ENCODE measurements at regions not wholly inside any gene's neighbourhood (a gene's known extent, or its start where the extent isn't known, plus 50 kb on each side); places are given as distances from the start of the nearest gene placed in this dataset.

DNA sequence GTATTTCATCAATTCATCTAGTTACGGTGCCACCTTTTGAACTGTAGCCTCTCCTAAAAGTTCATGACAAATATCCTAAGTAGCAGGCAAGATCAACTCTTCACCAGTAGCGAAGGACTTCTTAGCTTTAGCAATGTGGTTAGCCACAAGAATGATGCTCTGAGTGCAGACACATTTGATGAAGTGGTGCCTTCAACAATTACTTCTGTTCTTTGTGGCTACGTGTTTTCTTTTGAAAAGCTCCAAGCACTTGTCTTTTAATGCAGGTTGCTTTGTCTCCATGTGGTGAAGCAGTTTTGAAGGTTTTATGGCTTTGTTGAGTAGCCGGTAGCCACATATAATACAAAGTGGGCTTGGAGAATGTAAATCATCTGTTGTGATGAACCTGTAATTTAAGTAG lies 194.7 kb downstream of the B3GLCT start:
- no peak overlapping the region for H3K4me3 ChIP-seq (replicated peaks in 1 of 3; ENCODE audit: insufficient read depth in 1 of 3, low read depth in 1 of 3, low read length in 3 of 3)
- H4K20me1 ChIP-seq (replicated peaks; ENCODE audit: control insufficient read depth, extremely low read depth, insufficient read depth, low read length) = no peaks in the 10 kb centered on the region
- ChIA-PET CTCF (no interaction called here), POLR2A (no interaction called here)
- no peaks in the 10 kb centered on the region for H3K79me2 ChIP-seq (ENCODE audit: control insufficient read depth, insufficient read depth, low read length)
- no peak overlapping the region for H3K27ac ChIP-seq (ENCODE audit: insufficient read depth, low read depth, low read length)
- no peaks in the 10 kb centered on the region for H3K36me3 ChIP-seq (ENCODE audit: control insufficient read depth in 2 of 2, extremely low read depth in 1 of 2, insufficient read depth in 2 of 2, low read length in 2 of 2)
- no peaks in the 10 kb centered on the region for H3K9me3 ChIP-seq (replicated peaks; ENCODE audit: control insufficient read depth, insufficient read depth, low read length)
- no peaks in the 10 kb centered on the region for H3K4me1 ChIP-seq (ENCODE audit: control insufficient read depth, extremely low read depth, insufficient read depth, low read length)
- FAIRE-seq = no peak
- H3K27me3 ChIP-seq (ENCODE audit: control insufficient read depth in 2 of 2, insufficient read depth in 2 of 2, low read length in 2 of 2) = no peaks in the 10 kb centered on the region
- no peak overlapping the region for H2AFZ ChIP-seq (ENCODE audit: low read depth, low read length)
- H3K4me2 ChIP-seq (ENCODE audit: insufficient read depth, low read length) = no peak overlapping the region
- no peak overlapping the region for H3K9ac ChIP-seq (replicated peaks; ENCODE audit: extremely low read depth, insufficient read depth, low read length)
- dilution Hi-C loops (cut with MboI; ENCODE audit: extremely low pct_ligation_motif_present, low sequenced_read_pairs) = no loop called here
- TF ChIP-seq JUN (IDR thresholded peaks at IDR 0.05; ENCODE audit: borderline replicate concordance, insufficient read depth, insufficient read length, low read depth) (no peak), MYC (IDR thresholded peaks at IDR 0.05; ENCODE audit: low read depth, low read length) (no peak), GATA2 (IDR thresholded peaks at IDR 0.05; ENCODE audit: insufficient read depth, insufficient read length, low read depth, low read length) (no peak)
- H3K9me1 ChIP-seq (replicated peaks; ENCODE audit: control insufficient read depth, extremely low read depth, insufficient read depth, low read length) = no peaks in the 10 kb centered on the region
- no TSS peak for BruUV-seq (replicated peaks)
- no peak for DNase-seq (ENCODE audit: low read depth, low spot score)
- intact Hi-C loops (cut with micrococcal nuclease) = no loop called here

DNA sequence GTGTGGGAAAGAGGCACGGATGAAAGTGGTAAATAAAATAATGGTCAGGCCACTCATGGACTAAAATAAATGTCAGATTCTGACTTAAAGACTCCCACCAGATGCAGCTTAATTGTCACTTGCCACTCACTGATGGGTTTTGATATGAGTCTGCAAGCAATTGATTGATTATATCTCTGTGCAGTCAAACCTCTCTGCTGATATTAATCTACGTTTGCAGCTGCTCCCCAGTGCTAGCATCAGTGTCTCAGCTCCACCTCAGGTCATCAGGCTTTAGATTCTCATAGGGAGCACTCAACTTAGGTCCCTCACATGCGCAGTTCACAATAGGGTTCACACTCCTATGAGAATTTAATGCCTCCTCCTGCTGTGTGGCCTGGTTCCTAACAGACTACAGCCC lies 195.3 kb downstream of the B3GLCT start:
- H4K20me1 ChIP-seq (replicated peaks; ENCODE audit: control insufficient read depth, extremely low read depth, insufficient read depth, low read length) = no peaks in the 10 kb centered on the region
- no peak for DNase-seq (ENCODE audit: low read depth, low spot score)
- no peaks in the 10 kb centered on the region for H3K79me2 ChIP-seq (ENCODE audit: control insufficient read depth, insufficient read depth, low read length)
- H2AFZ ChIP-seq (ENCODE audit: low read depth, low read length) = no peak overlapping the region
- H3K27me3 ChIP-seq (ENCODE audit: control insufficient read depth in 2 of 2, insufficient read depth in 2 of 2, low read length in 2 of 2) = no peaks in the 10 kb centered on the region
- no peak for TF ChIP-seq POLR2AphosphoS5 (IDR thresholded peaks at IDR 0.05; ENCODE audit: insufficient read depth, low read depth, low read length)
- no peak for TF ChIP-seq EZH2 (IDR thresholded peaks at IDR 0.05; ENCODE audit: borderline replicate concordance, low read depth, low read length, severe bottlenecking)
- TF ChIP-seq, protein P1, sequence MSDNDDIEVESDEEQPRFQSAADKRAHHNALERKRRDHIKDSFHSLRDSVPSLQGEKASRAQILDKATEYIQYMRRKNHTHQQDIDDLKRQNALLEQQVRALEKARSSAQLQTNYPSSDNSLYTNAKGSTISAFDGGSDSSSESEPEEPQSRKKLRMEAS (IDR thresholded peaks at IDR 0.05; ENCODE audit: insufficient read depth, insufficient read length) = no peak
- TF ChIP-seq POLR2A (IDR thresholded peaks at IDR 0.05; ENCODE audit: low read depth, low read length) = no peak
- no peak for TF ChIP-seq FOS (IDR thresholded peaks at IDR 0.05; ENCODE audit: borderline replicate concordance, insufficient read depth, low read length)
- TF ChIP-seq, protein P2, sequence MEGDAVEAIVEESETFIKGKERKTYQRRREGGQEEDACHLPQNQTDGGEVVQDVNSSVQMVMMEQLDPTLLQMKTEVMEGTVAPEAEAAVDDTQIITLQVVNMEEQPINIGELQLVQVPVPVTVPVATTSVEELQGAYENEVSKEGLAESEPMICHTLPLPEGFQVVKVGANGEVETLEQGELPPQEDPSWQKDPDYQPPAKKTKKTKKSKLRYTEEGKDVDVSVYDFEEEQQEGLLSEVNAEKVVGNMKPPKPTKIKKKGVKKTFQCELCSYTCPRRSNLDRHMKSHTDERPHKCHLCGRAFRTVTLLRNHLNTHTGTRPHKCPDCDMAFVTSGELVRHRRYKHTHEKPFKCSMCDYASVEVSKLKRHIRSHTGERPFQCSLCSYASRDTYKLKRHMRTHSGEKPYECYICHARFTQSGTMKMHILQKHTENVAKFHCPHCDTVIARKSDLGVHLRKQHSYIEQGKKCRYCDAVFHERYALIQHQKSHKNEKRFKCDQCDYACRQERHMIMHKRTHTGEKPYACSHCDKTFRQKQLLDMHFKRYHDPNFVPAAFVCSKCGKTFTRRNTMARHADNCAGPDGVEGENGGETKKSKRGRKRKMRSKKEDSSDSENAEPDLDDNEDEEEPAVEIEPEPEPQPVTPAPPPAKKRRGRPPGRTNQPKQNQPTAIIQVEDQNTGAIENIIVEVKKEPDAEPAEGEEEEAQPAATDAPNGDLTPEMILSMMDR (IDR thresholded peaks at IDR 0.05; ENCODE audit: extremely low read depth in 1 of 2, insufficient read depth in 1 of 2, low read depth in 1 of 2, low read length in 2 of 2) = no peak
- no peak for TF ChIP-seq JUN (IDR thresholded peaks at IDR 0.05; ENCODE audit: borderline replicate concordance, insufficient read depth, insufficient read length, low read depth)
- TF ChIP-seq MYC (IDR thresholded peaks at IDR 0.05; ENCODE audit: low read depth, low read length) = no peak
- TF ChIP-seq GATA2 (IDR thresholded peaks at IDR 0.05; ENCODE audit: insufficient read depth, insufficient read length, low read depth, low read length) = no peak
- no peak for FAIRE-seq
- H3K36me3 ChIP-seq (ENCODE audit: control insufficient read depth in 2 of 2, extremely low read depth in 1 of 2, insufficient read depth in 2 of 2, low read length in 2 of 2) = no peaks in the 10 kb centered on the region
- H3K27ac ChIP-seq (ENCODE audit: insufficient read depth, low read depth, low read length) = no peak overlapping the region
- intact Hi-C loops (cut with micrococcal nuclease) (no loop called here), dilution Hi-C loops (cut with MboI; ENCODE audit: extremely low pct_ligation_motif_present, low sequenced_read_pairs) (no loop called here)
- no peaks in the 10 kb centered on the region for H3K9me3 ChIP-seq (replicated peaks; ENCODE audit: control insufficient read depth, insufficient read depth, low read length)
- H3K9me1 ChIP-seq (replicated peaks; ENCODE audit: control insufficient read depth, extremely low read depth, insufficient read depth, low read length) = no peaks in the 10 kb centered on the region
- no peaks in the 10 kb centered on the region for H3K4me1 ChIP-seq (ENCODE audit: control insufficient read depth, extremely low read depth, insufficient read depth, low read length)
- ChIA-PET POLR2A (no interaction called here), CTCF (no interaction called here)
- H3K4me2 ChIP-seq (ENCODE audit: insufficient read depth, low read length) = no peak overlapping the region
- no peak overlapping the region for H3K9ac ChIP-seq (replicated peaks; ENCODE audit: extremely low read depth, insufficient read depth, low read length)
- no TSS peak for BruUV-seq (replicated peaks)
- H3K4me3 ChIP-seq (replicated peaks in 1 of 3; ENCODE audit: insufficient read depth in 1 of 3, low read depth in 1 of 3, low read length in 3 of 3) = no peak overlapping the region

Data from endothelial cell of umbilical vein (primary cell).